ENCODE measurements at regions not wholly inside any gene's neighbourhood (a gene's known extent, or its start where the extent isn't known, plus 50 kb on each side); places are given as distances from the start of the nearest gene placed in this dataset.

DNA sequence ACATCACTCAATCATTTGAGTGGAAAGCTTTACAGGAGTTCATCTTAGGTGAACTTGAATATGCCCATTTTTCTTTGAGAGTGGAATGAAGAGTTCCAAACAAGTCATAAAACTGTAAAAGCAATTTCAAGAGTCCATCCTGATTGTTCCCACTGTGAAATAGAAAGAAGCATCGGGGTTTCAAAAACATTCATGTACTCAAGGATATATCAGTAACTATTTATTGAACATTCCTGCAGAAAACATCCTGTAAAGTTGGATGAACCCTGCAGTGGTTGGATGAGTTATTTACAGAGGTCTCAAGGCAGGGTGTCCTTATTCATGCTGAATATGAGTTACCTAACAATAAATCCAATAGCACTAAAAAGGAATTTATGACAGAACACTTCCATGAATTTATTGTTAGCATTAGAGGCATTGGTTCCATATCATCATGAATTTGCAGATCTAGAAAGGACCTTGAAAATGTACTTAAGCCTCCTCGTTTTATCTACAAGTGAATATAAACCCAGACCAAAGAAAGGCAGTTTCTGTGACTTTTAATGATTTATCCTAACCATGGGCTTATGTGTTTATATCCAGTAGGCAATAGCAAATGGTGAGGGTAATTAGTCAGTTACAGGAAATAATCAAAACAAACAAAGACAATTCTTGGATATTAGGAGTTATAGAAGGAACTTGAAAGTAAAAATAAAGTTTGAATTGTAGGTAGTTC, 361.9 kb upstream of the KCNMB2 start:
- WGBS, 2 donors, result 48 to 59% methylated on average over 2 of the region's 2 CpGs
- Histone ChIP-seq H3K4me3 (no peak overlapping the region), H3K36me3 (no peaks in the 10 kb centered on the region), H3K4me1 (no peaks in the 10 kb centered on the region), H3K9me3 (no peaks in the 10 kb centered on the region), H3K27ac (no peak overlapping the region), H3K27me3 (no peaks in the 10 kb centered on the region)
- ATAC-seq (no peak), DNase-seq (no peak), FAIRE-seq (no peak)
- intact Hi-C loops (cut with DNase I), result no loop called here
- TF ChIP-seq, protein P1, sequence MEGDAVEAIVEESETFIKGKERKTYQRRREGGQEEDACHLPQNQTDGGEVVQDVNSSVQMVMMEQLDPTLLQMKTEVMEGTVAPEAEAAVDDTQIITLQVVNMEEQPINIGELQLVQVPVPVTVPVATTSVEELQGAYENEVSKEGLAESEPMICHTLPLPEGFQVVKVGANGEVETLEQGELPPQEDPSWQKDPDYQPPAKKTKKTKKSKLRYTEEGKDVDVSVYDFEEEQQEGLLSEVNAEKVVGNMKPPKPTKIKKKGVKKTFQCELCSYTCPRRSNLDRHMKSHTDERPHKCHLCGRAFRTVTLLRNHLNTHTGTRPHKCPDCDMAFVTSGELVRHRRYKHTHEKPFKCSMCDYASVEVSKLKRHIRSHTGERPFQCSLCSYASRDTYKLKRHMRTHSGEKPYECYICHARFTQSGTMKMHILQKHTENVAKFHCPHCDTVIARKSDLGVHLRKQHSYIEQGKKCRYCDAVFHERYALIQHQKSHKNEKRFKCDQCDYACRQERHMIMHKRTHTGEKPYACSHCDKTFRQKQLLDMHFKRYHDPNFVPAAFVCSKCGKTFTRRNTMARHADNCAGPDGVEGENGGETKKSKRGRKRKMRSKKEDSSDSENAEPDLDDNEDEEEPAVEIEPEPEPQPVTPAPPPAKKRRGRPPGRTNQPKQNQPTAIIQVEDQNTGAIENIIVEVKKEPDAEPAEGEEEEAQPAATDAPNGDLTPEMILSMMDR (IDR thresholded peaks at IDR 0.05), result no peak

DNA sequence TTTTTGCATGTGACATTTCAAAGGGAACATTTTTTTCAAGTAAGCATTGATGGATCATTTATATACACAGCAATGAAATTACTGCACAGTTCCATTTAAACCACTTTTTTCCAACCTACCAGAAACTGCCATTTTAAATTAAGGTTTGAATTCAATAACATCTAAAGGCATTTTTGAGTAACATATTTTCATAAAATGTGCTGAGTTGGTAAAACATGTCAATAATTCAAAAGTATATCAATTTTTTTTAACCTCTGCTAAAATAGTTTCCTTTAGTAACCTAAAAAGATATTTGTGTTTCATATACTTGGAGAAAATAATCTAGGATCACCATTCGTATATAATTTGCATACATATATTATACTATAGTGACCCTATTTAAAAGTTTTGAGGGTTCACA, 355.1 kb upstream of the KCNMB2 start:
- Histone ChIP-seq H3K4me1 (no peaks in the 10 kb centered on the region), H3K27me3 (no peaks in the 10 kb centered on the region), H3K9me3 (no peaks in the 10 kb centered on the region), H3K36me3 (no peaks in the 10 kb centered on the region), H3K4me3 (no peak overlapping the region), H3K27ac (no peak overlapping the region)
- TF ChIP-seq, protein P1 (IDR thresholded peaks at IDR 0.05), result no peak
- DNase-seq (no peak), ATAC-seq (no peak), FAIRE-seq (no peak)
- intact Hi-C loops (cut with DNase I), result no loop called here
- 86 to 90% methylated on average over 1 of the region's 1 CpG for WGBS, 2 donors

DNA sequence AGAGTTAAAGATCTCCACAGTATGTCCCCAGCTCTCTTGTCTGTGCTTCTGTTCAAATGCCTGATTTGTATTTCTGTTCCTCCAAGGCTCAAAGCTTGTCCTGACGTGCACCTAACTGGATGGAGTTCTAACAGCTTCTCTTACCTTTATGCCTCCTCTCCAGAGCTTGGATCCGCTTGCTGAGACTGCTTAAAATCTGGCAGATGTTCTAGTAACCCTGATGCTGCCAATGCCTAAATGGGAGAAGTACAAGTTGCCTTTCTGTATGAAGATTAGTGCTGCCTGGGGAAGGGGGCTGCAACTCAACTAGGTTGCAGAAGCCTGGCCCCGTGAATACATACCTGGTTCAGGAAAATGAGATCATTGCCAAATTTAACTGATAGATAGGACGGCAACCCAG, 354.5 kb upstream of the KCNMB2 start:
- WGBS, 2 donors, result 70 to 72% methylated on average over 4 of the region's 4 CpGs
- H3K4me3 ChIP-seq, result no peak overlapping the region
- no peak overlapping the region for H3K27ac ChIP-seq
- TF ChIP-seq, protein P1 (IDR thresholded peaks at IDR 0.05), result no peak
- intact Hi-C loops (cut with DNase I), result no loop called here
- FAIRE-seq, result no peak
- DNase-seq, result no peak
- H3K27me3 ChIP-seq, result no peaks in the 10 kb centered on the region
- no peaks in the 10 kb centered on the region for H3K36me3 ChIP-seq
- no peaks in the 10 kb centered on the region for H3K9me3 ChIP-seq
- no peaks in the 10 kb centered on the region for H3K4me1 ChIP-seq
- ATAC-seq, result no peak

DNA sequence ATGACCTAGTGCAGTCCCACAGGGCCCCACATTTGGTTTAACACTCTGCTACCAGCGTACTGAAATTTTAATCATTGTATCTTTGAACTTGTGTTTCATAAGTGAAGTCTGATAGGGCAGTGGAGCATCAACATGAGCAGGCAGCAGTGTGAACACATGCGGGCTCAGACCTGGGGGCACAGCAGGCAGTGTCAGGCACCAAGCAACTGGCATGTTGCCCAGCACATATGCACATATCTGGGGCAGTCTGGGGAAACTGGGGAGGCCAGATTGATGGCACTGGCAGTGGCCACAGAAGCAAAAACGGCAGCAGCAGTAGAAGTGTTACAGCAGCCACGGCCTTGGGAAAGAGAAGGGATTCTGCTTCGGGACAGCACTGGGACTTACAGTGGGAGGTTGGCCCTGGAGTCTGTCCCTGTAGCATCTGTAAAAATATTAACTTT, 353.9 kb upstream of the KCNMB2 start:
- TF ChIP-seq, protein P1 (IDR thresholded peaks at IDR 0.05), result no peak
- WGBS, 2 donors, result 57 to 58% methylated on average over 5 of the region's 5 CpGs
- H3K4me1 ChIP-seq, result no peaks in the 10 kb centered on the region
- H3K4me3 ChIP-seq, result no peak overlapping the region
- no peak for FAIRE-seq
- peak in 2 of 6 donors; percentile 17 to 34 for DNase-seq
- intact Hi-C loops (cut with DNase I), result no loop called here
- H3K27ac ChIP-seq, result no peak overlapping the region
- no peaks in the 10 kb centered on the region for H3K27me3 ChIP-seq
- H3K9me3 ChIP-seq, result no peaks in the 10 kb centered on the region
- H3K36me3 ChIP-seq, result no peaks in the 10 kb centered on the region
- ATAC-seq, result no peak

DNA sequence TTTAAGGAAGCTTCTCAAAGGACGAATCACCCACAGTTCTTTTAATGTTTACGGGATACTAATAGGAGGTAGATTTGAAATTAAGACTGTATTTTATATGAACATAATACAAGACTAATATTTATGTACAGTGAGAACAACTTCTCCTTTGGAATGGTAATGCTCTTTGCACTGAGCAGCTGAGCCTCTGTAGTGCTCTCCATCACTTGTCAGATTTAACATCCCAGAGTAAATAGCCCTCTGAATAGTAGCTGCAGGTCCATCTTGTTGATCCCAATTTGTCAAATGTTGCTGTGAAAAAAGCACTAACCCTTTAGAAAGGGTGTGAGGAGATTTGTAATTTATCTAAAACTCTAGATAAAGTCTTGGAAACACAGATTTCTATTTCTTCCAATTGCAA, 351.4 kb upstream of the KCNMB2 start:
- ATAC-seq, result no peak
- WGBS, 2 donors, result 91 to 97% methylated on average over 2 of the region's 2 CpGs

More for the DNA sequence above, 351.4 kb upstream of the KCNMB2 start:
- H3K4me1 ChIP-seq, result no peaks in the 10 kb centered on the region
- intact Hi-C loops (cut with DNase I), result no loop called here
- H3K9me3 ChIP-seq, result no peaks in the 10 kb centered on the region
- TF ChIP-seq, protein P1 (IDR thresholded peaks at IDR 0.05), result no peak
- no peaks in the 10 kb centered on the region for H3K27me3 ChIP-seq
- no peak for DNase-seq
- H3K36me3 ChIP-seq, result no peaks in the 10 kb centered on the region
- FAIRE-seq, result no peak
- no peak overlapping the region for H3K27ac ChIP-seq
- no peak overlapping the region for H3K4me3 ChIP-seq

Data from pancreas (tissue), 10 donors.